GM18502 (cell line): ENCODE measurements at regions not wholly inside any gene's neighbourhood (a gene's known extent, or its start where the extent isn't known, plus 50 kb on each side); places are given as distances from the start of the nearest gene placed in this dataset.

ENCODE experiments used
- ATAC-seq: cut with Tn5 transposase; IDR thresholded peaks from one replicate; pipeline ENCODE4 v1.9.1; 2021; ENCODE audit warnings: mild to moderate bottlenecking; ENCODE audit not compliant: unreplicated experiment, poor library complexity

- ATAC-seq, result no peak
These were observed 363.4 kb downstream of the TMA16 start for GRCh38 chr4:163857903-163858302.

DNA sequence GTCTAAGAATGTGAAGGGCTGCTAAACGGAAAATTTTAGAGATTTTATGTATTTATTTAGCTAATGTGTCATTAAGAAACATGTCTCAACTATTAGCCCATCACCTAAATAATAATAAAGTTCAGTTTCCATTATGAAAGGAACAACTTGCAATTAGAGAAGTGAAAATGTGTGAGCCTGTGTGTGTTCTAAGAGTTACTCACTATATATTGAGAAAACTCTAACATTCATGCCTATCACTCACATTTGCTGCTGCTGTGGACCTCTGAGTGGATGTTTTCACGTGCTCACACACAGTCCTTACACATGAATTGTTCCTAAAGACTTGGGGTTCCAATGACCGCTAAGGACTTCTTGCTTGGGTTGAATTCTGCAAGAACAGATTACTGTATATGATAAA, 364.0 kb downstream of the TMA16 start:
- ATAC-seq, result no peak

GRCh38 chr4:163863082-163863481, 368.6 kb downstream of the TMA16 start:
- ATAC-seq, result no peak

DNA sequence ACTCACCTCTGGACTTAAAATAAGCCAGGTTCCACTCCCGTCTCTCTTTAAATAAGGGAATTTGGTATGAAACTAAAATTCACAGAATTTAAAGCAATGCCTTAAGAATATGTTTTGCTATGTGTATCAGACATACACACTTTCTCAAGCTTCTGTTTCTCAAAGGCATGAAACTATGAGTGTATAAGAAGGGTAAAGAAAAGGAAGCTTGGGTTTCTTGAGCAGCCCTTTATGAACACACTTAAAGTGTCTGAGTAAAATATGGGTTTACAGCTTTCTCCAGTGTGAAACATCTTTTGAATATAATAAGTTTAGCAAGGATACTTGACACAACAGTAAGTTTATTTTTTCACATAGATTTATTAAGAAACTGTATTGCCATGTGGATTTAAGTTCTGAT, 370.5 kb downstream of the TMA16 start:
- ATAC-seq, result no peak

- ATAC-seq, result peak; percentile 55
These were observed 372.3 kb downstream of the TMA16 start for GRCh38 chr4:163866728-163867315.

- no peak for ATAC-seq
These were observed 374.0 kb downstream of the TMA16 start for GRCh38 chr4:163868445-163868844.

- no peak for ATAC-seq
These were observed 376.6 kb downstream of the TMA16 start for GRCh38 chr4:163871078-163871477.

- ATAC-seq, result no peak
These were observed 380.8 kb downstream of the TMA16 start for GRCh38 chr4:163875327-163875726.

- ATAC-seq, result peak; percentile 63
These were observed 384.0 kb downstream of the TMA16 start for GRCh38 chr4:163878336-163879121.

- ATAC-seq, result no peak
These were observed 397.9 kb downstream of the TMA16 start for GRCh38 chr4:163892417-163892816.

DNA sequence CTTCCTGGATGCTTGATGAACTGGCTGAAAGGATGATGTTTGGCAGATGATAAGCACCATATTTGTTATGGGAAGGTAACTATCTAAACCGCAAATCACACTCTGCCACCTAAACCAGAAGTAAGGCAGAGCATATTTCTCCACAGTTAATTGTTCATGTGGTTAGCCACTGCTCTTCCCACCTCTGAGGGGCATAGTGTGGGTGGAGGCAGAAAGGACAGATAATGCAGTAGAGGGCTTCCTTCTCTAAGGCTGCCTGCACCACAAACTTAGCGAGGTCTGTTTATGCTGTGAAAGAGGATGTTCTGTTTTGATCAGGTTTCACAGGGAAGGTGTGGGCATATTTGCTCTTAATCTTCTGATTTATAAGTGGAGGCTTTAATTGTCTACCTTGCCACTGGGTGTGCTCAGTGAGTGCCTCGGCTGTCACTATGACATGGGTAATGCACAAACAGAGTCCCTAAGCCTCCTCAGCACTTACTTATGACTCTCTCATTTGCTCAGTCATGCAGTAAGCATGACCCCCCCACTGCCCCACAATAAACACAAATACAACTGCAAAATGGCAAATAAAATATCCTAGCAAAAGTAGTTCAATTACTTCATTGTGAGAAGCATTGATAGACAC, 401.0 kb downstream of the TMA16 start:
- no peak for ATAC-seq

DNA sequence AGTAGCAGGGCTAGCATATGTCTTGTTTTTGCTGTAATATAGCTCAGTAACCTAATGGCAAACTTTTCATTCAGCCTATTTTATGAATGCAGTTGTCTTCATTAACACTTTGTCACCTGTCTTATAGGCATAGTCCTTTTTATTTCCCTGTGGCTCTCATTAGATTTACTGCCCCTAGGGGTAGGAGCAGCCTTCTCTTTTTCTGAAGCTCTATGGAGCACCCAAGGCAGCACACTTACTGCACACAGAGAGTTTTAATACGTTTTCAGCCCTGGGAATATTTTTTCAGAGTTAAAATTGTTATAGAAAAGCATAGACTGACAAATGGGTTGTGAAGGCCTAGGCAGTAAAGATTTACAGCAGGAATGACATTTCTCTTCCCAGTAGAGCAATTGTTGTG, 406.8 kb downstream of the TMA16 start:
- no peak for ATAC-seq

- no peak for ATAC-seq
These were observed 407.9 kb downstream of the TMA16 start for GRCh38 chr4:163902417-163902816.

DNA sequence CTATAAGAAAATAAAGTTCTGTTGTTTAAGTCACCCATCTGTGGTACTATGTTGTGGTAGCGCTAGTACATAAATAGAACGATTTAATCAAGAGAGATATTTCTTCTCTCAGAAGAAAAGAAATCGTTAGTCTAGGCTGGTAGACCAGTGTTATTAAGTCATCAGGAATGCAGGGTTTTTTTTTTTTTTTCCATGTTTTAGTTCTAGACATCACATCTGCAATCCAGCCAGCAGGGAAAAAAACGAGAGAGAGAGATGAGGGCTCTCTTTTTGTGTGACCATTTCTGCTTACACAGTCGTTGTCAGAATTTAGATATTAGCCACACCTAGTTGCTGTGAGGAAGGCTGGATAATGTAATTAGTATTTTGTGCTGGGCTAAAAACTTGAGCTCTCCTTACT, 417.4 kb downstream of the TMA16 start:
- ATAC-seq, result no peak

- no peak for ATAC-seq
These were observed 419.1 kb downstream of the TMA16 start for GRCh38 chr4:163913571-163913970.

DNA sequence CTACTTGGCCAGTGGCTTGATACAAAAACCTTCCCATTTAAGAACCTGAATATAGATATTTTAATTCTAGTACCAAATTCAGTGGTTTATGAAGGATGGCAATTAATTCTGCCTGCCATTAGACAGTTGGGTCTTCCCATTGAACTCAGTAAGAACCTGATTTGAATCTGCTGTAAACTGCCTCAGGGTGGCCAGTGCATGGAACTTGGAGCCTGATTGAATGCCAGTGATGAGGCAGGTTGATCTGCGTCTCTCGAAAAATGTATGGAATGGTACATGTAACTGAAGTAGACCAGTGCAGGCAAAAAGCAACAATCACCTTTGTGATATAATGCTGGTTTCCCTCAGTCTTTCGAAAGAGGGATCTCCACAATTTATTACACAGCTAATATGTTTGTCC, 421.4 kb downstream of the TMA16 start:
- ATAC-seq, result no peak

DNA sequence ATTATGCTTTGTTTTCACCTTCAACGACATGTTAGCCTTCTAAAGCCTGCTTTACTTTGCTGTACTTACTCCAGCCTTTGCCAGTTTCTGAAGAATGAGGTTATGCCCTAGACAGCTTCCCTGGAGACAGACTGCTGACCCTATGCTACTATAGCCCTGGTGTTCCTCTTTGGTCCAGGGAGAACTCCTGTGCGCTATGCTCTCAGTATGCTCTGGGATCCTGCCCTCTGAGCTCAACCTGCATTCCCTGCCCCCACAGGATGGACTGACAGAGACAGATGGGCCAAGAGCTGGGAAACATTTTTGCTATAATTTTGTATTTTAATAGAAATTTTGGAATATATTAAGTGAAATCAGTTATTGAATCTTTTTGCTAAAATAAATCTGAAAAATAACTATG, 425.9 kb downstream of the TMA16 start:
- ATAC-seq, result no peak

DNA sequence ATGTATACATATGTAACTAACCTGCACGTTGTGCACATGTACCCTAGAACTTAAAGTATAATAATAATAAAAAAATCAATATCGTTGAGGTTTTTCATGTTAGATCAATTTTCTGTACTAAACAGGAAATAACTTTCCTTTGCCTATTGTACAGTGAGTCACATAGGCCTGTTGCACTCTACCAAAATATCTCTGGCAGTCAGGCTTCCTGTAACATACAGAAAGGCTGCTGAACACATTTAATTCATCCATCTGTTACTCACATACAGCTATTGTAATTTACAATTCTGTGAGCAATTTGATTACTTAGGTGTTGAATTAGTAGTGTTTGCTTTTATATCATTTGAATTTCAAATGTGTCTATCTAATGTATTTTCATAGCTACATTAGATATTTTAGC, 427.8 kb downstream of the TMA16 start:
- no peak for ATAC-seq

DNA sequence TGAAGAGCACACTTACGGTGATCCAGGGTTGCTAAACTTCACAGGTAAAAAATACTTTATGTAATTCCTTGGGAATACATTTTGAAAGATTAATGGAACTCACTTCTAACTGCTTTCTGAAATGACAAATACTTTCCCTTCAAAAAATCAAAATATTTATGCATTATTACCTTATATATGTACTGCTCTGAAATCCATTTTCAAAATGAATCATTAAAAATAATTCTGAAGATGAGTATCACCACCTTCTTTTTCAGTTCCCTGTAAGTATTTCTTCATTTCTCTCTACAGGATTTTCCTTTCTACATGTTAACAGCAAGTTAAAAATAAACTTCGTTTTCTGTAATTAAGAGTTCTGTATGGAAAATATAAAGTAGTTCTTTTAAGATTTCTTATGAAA, 428.6 kb downstream of the TMA16 start:
- ATAC-seq, result no peak

DNA sequence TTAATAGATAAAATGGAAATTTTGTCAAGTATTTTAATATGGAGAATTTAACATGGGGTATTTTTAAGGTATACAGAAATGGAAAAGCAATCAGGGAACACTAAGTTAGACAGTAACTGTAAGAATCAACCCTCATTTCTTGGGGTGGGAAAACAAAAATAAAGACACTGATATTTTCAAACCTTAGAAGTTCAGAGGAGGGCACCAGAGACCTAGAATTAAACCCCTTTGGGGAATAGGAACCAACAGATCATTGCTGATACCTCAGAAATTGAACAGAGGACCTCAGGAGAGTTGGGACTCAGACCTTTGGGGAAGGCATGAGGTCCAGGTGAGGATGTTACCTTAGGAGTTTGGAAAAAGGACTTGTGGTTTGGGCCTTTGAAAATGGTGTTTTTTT, 435.6 kb downstream of the TMA16 start:
- no peak for ATAC-seq

GRCh38 chr4:163932504-163932903, 438.0 kb downstream of the TMA16 start:
- ATAC-seq, result no peak

- ATAC-seq, result no peak
These were observed 445.1 kb downstream of the TMA16 start for GRCh38 chr4:163939597-163939996.
